Fibroblast of villous mesenchyme (primary cell): ENCODE measurements at regions not wholly inside any gene's neighbourhood (a gene's known extent, or its start where the extent isn't known, plus 50 kb on each side); places are given as distances from the start of the nearest gene placed in this dataset.
"Not testable (repeated sequence)": the region's sequence is repeated elsewhere in the genome, so short reads cannot be mapped to it uniquely, and the experiment has no call there.

Experiments used
- DNase-seq: peaks from one replicate; pipeline ENCODE4 v3.0.0-alpha.2; 2010; ENCODE audit warnings: low read depth
- H3K4me3 ChIP-seq: 2 replicates; pipeline ENCODE4 v1.5.1; 2011; ENCODE audit warnings: low read depth, mild to moderate bottlenecking, low read length
- CTCF ChIP-seq: IDR thresholded peaks from 2 replicates; pipeline ENCODE4 v1.5.1; 2012; ENCODE audit warnings: low read depth, mild to moderate bottlenecking, low read length; ENCODE audit not compliant: insufficient read depth

GRCh38 chr4:54447304-54447703 lies 210.5 kb upstream of the KIT start:
- no peak overlapping the region for H3K4me3 ChIP-seq
- no peak for DNase-seq

GRCh38 chr4:54449999-54450398 lies 207.8 kb upstream of the KIT start:
- no peak for TF ChIP-seq CTCF

More at GRCh38 chr4:54447304-54447703, 210.5 kb upstream of the KIT start:
- no peak for TF ChIP-seq CTCF

GRCh38 chr4:54466960-54467359 lies 190.8 kb upstream of the KIT start:
- DNase-seq: not testable (repeated sequence)

More at GRCh38 chr4:54449999-54450398, 207.8 kb upstream of the KIT start:
- H3K4me3 ChIP-seq: no peak overlapping the region
- DNase-seq: no peak

GRCh38 chr4:54473077-54473545 lies 184.6 kb upstream of the KIT start:
- TF ChIP-seq CTCF: no peak
- peak; percentile 85 for DNase-seq
- H3K4me3 ChIP-seq: no peak overlapping the region

More at GRCh38 chr4:54466960-54467359, 190.8 kb upstream of the KIT start:
- not testable (repeated sequence) for H3K4me3 ChIP-seq

- H3K4me3 ChIP-seq: no peak overlapping the region
- no peak for DNase-seq
- TF ChIP-seq CTCF: no peak
These were observed 184.0 kb upstream of the KIT start for GRCh38 chr4:54473798-54474197.

- H3K4me3 ChIP-seq: no peak overlapping the region
- no peak for TF ChIP-seq CTCF
- no peak for DNase-seq
These were observed 182.2 kb upstream of the KIT start for GRCh38 chr4:54475546-54475945.

- no peak for DNase-seq
- no peak overlapping the region for H3K4me3 ChIP-seq
- TF ChIP-seq CTCF: no peak
These were observed 175.1 kb upstream of the KIT start for GRCh38 chr4:54482529-54483200.
